Mesenchymal stem cell (in vitro differentiated cells and primary cell): ENCODE measurements at regions not wholly inside any gene's neighbourhood (a gene's known extent, or its start where the extent isn't known, plus 50 kb on each side); places are given as distances from the start of the nearest gene placed in this dataset.

Experiments
- DNase-seq: peaks from one replicate; pipeline ENCODE4 v3.0.0-alpha.2; 2013
- H2AFZ ChIP-seq: one replicate; pipeline ENCODE4 v1.6.1; 2013; ENCODE audit warnings: low read depth, mild to moderate bottlenecking, control low read depth, inconsistent platforms, low read length, moderate library complexity
- H2AK5ac ChIP-seq: 2 replicates; pipeline ENCODE4 v1.6.1; 2013; ENCODE audit warnings: low read length, moderate library complexity, mild to moderate bottlenecking, inconsistent platforms; ENCODE audit not compliant: severe bottlenecking
- H2BK120ac ChIP-seq: one replicate; pipeline ENCODE4 v1.6.1; 2013; ENCODE audit warnings: low read depth, mild to moderate bottlenecking, inconsistent platforms, low read length, moderate library complexity
- H2BK12ac ChIP-seq, 2 experiments: one replicate each; pipeline ENCODE4 v1.6.1; 2013; ENCODE audit warnings: inconsistent platforms in 2 of 2, low read length in 2 of 2, mild to moderate bottlenecking in 2 of 2, moderate library complexity in 2 of 2, control low read depth in 1 of 2
- H2BK15ac ChIP-seq: one replicate; pipeline ENCODE4 v1.6.1; 2013; ENCODE audit warnings: mild to moderate bottlenecking, low read depth, inconsistent platforms; ENCODE audit not compliant: poor library complexity, severe bottlenecking
- H2BK5ac ChIP-seq: 2 replicates; pipeline ENCODE4 v1.6.1; 2013; ENCODE audit warnings: low read depth, mild to moderate bottlenecking, low read length, control low read depth, inconsistent platforms; ENCODE audit not compliant: poor library complexity, severe bottlenecking
- H3K14ac ChIP-seq, 2 experiments: one replicate each; pipeline ENCODE4 v1.6.1; 2013; ENCODE audit warnings: inconsistent platforms in 2 of 2, low read length in 2 of 2, control low read depth in 1 of 2, mild to moderate bottlenecking in 1 of 2, moderate library complexity in 1 of 2
- H3K18ac ChIP-seq, 2 experiments: one replicate each; pipeline ENCODE4 v1.6.1; 2013; ENCODE audit warnings: inconsistent platforms in 2 of 2, low read length in 2 of 2, control low read depth in 1 of 2, low read depth in 1 of 2, mild to moderate bottlenecking in 1 of 2
- H3K23ac ChIP-seq, 2 experiments: one replicate each; pipeline ENCODE4 v1.6.1; 2013; ENCODE audit warnings: inconsistent platforms in 2 of 2, low read length in 2 of 2, mild to moderate bottlenecking in 2 of 2, moderate library complexity in 2 of 2, control low read depth in 1 of 2
- H3K27ac ChIP-seq: 2 replicates; pipeline ENCODE4 v1.5.1; 2013; ENCODE audit warnings: mild to moderate bottlenecking, moderate library complexity, low read length, control low read depth, inconsistent platforms; ENCODE audit not compliant: poor library complexity, severe bottlenecking
- H3K27me3 ChIP-seq, 2 experiments: 2 replicates each; pipeline versions ENCODE4 v1.6.1 to v1.7.0; 2013; ENCODE audit warnings: low read length in 2 of 2, mild to moderate bottlenecking in 2 of 2, moderate library complexity in 2 of 2, control low read depth in 1 of 2, inconsistent platforms in 1 of 2; ENCODE audit not compliant: control insufficient read depth in 1 of 2, insufficient read depth in 1 of 2
- H3K36me3 ChIP-seq, 2 experiments: 2 replicates each; pipeline versions ENCODE4 v1.6.1 to v1.7.0; 2013; ENCODE audit warnings: low read length in 2 of 2, control low read depth in 1 of 2, inconsistent platforms in 1 of 2, low read depth in 1 of 2, mild to moderate bottlenecking in 1 of 2; ENCODE audit not compliant: insufficient read depth in 2 of 2, control insufficient read depth in 1 of 2
- H3K4ac ChIP-seq, 2 experiments: one replicate each; pipeline ENCODE4 v1.6.1; 2013; ENCODE audit warnings: inconsistent platforms in 2 of 2, low read length in 2 of 2, mild to moderate bottlenecking in 2 of 2, moderate library complexity in 2 of 2, control low read depth in 1 of 2, low read depth in 1 of 2
- H3K4me1 ChIP-seq: 2 replicates; pipeline ENCODE4 v1.6.1; 2013; ENCODE audit warnings: low read depth, low read length, control low read depth; ENCODE audit not compliant: control insufficient read depth, insufficient read depth
- H3K4me2 ChIP-seq: 2 replicates; pipeline ENCODE4 v1.6.1; 2013; ENCODE audit warnings: low read length, mild to moderate bottlenecking, inconsistent platforms; ENCODE audit not compliant: poor library complexity, severe bottlenecking
- H3K4me3 ChIP-seq, 2 experiments: 2 replicates each; pipeline versions ENCODE4 v1.5.1 to v1.7.0; 2013; ENCODE audit warnings: low read length in 2 of 2, mild to moderate bottlenecking in 2 of 2, control low read depth in 1 of 2, low read depth in 1 of 2; ENCODE audit not compliant: insufficient read depth in 1 of 2
- H3K79me1 ChIP-seq: replicated peaks from 2 replicates; pipeline ENCODE4 v1.6.1; 2013; ENCODE audit warnings: mild to moderate bottlenecking, control low read depth, low read length, inconsistent platforms; ENCODE audit not compliant: poor library complexity, severe bottlenecking
- H3K9ac ChIP-seq: 2 replicates; pipeline ENCODE4 v1.7.0; 2013; ENCODE audit warnings: mild to moderate bottlenecking, low read length, moderate library complexity
- H3K9me3 ChIP-seq: 2 replicates; pipeline ENCODE4 v1.7.0; 2013; ENCODE audit warnings: mild to moderate bottlenecking, low read length; ENCODE audit not compliant: control insufficient read depth
- H4K8ac ChIP-seq: one replicate; pipeline ENCODE4 v1.6.1; 2013; ENCODE audit warnings: inconsistent platforms, mild to moderate bottlenecking, low read length, moderate library complexity
- H4K91ac ChIP-seq: one replicate; pipeline ENCODE4 v1.6.1; 2013; ENCODE audit warnings: mild to moderate bottlenecking, low read length, inconsistent platforms
- WGBS: methylation state at CpG from one replicate; pipeline ENCODE4 v1.1.7; 2013; ENCODE audit warnings: mixed read lengths; 5-methylcytosine and 5-hydroxymethylcytosine counted together

GRCh38 chr4:79687006-79687405 lies 279.0 kb upstream of the GK2 start:
- Histone ChIP-seq H3K27ac (no peak overlapping the region), H3K27me3 (no peaks in the 10 kb centered on the region), H3K36me3 (no peaks in the 10 kb centered on the region), H3K4ac (no peak overlapping the region), H3K9me3 (no peaks in the 10 kb centered on the region), H2BK12ac (no peak overlapping the region), H3K79me1 (no peaks in the 10 kb centered on the region), H3K4me3 (no peak overlapping the region), H3K4me1 (peaks cover 3% of the 10 kb centered on the region), H4K91ac (no peak overlapping the region), H3K9ac (no peak overlapping the region), H2BK5ac (no peak overlapping the region), H3K14ac (no peak overlapping the region), H3K18ac (no peak overlapping the region), H3K23ac (no peak overlapping the region), H2AK5ac (no peak overlapping the region), H2BK15ac (no peak overlapping the region), H2AFZ (no peak overlapping the region), H2BK120ac (no peak overlapping the region), H4K8ac (no peak overlapping the region), H3K4me2 (no peak overlapping the region)
- WGBS = 94% methylated on average over 2 of the region's 2 CpGs
- no peak for DNase-seq

GRCh38 chr4:79685542-79685941 lies 277.5 kb upstream of the GK2 start:
- no peak for DNase-seq
- Histone ChIP-seq H3K36me3 (no peaks in the 10 kb centered on the region), H4K8ac (no peak overlapping the region), H3K18ac (no peak overlapping the region), H4K91ac (no peak overlapping the region), H2BK15ac (peak overlapping the region; percentile 16), H2AK5ac (no peak overlapping the region), H3K27me3 (no peaks in the 10 kb centered on the region), H3K14ac (no peak overlapping the region), H3K4ac (no peak overlapping the region), H3K79me1 (no peaks in the 10 kb centered on the region), H3K9me3 (no peaks in the 10 kb centered on the region), H3K4me2 (no peak overlapping the region), H3K4me1 (peaks cover 4% of the 10 kb centered on the region), H3K23ac (no peak overlapping the region), H2BK12ac (no peak overlapping the region), H3K4me3 (no peak overlapping the region), H3K27ac (no peak overlapping the region), H2BK5ac (no peak overlapping the region), H3K9ac (no peak overlapping the region), H2AFZ (no peak overlapping the region), H2BK120ac (no peak overlapping the region)
- 97% methylated on average over 2 of the region's 2 CpGs for WGBS

GRCh38 chr4:79684516-79684915 lies 276.5 kb upstream of the GK2 start:
- no peak overlapping the region for H3K9ac ChIP-seq
- H4K91ac ChIP-seq = no peak overlapping the region
- no peak overlapping the region for H2BK12ac ChIP-seq
- no peak overlapping the region for H3K18ac ChIP-seq
- no peaks in the 10 kb centered on the region for H3K27me3 ChIP-seq
- DNase-seq = no peak
- H3K4me2 ChIP-seq = no peak overlapping the region
- no peak overlapping the region for H2AK5ac ChIP-seq
- no peaks in the 10 kb centered on the region for H3K36me3 ChIP-seq
- H2BK5ac ChIP-seq = no peak overlapping the region
- 80% methylated on average over 1 of the region's 3 CpGs for WGBS
- no peak overlapping the region for H3K14ac ChIP-seq
- no peak overlapping the region for H4K8ac ChIP-seq
- no peak overlapping the region for H2BK15ac ChIP-seq
- H3K4ac ChIP-seq = no peak overlapping the region
- H3K27ac ChIP-seq = no peak overlapping the region
- no peak overlapping the region for H3K4me3 ChIP-seq
- H3K79me1 ChIP-seq = no peaks in the 10 kb centered on the region
- peaks cover 4% of the 10 kb centered on the region for H3K4me1 ChIP-seq
- no peak overlapping the region for H2AFZ ChIP-seq
- H3K9me3 ChIP-seq = no peaks in the 10 kb centered on the region
- no peak overlapping the region for H3K23ac ChIP-seq
- no peak overlapping the region for H2BK120ac ChIP-seq

GRCh38 chr4:79682801-79683530 lies 274.9 kb upstream of the GK2 start:
- no peak overlapping the region for H3K23ac ChIP-seq
- H3K4me2 ChIP-seq = no peak overlapping the region
- 83% methylated on average over 5 of the region's 6 CpGs for WGBS
- H2BK12ac ChIP-seq = no peak overlapping the region
- H3K27me3 ChIP-seq = no peaks in the 10 kb centered on the region
- H2BK15ac ChIP-seq = no peak overlapping the region
- H2BK120ac ChIP-seq = no peak overlapping the region
- no peak for DNase-seq
- H4K8ac ChIP-seq = no peak overlapping the region
- H2AFZ ChIP-seq = no peak overlapping the region
- H2AK5ac ChIP-seq = no peak overlapping the region
- no peak overlapping the region for H3K4ac ChIP-seq
- no peak overlapping the region for H3K27ac ChIP-seq
- H3K14ac ChIP-seq = no peak overlapping the region
- H3K79me1 ChIP-seq = no peaks in the 10 kb centered on the region
- H3K9ac ChIP-seq = no peak overlapping the region
- peak overlapping the region in 1 of 2 experiments; percentile 33 for H3K4me3 ChIP-seq
- H2BK5ac ChIP-seq = no peak overlapping the region
- no peaks in the 10 kb centered on the region for H3K36me3 ChIP-seq
- no peak overlapping the region for H4K91ac ChIP-seq
- no peak overlapping the region for H3K18ac ChIP-seq
- peaks cover 4% of the 10 kb centered on the region for H3K4me1 ChIP-seq
- no peaks in the 10 kb centered on the region for H3K9me3 ChIP-seq
